H1 (cell line): ENCODE measurements at regions not wholly inside any gene's neighbourhood (a gene's known extent, or its start where the extent isn't known, plus 50 kb on each side); places are given as distances from the start of the nearest gene placed in this dataset.

Source experiments
- CTCF ChIA-PET: fragments of 300-600 bp; sonication (Branson Sonifier 250); formaldehyde crosslinking; loops from one replicate; lab custom pipeline; 2021; ENCODE audit not compliant: partially characterized antibody; lab: Charles Lee
- POLR2A ChIA-PET: fragments of 300-600 bp; sonication (Branson Sonifier 250); formaldehyde crosslinking; loops from one replicate; lab custom pipeline; 2021; ENCODE audit warnings: inconsistent platforms; ENCODE audit not compliant: partially characterized antibody; lab: Charles Lee
- DNase-seq, 2 experiments: peaks; one replicate each; pipeline versions ENCODE4 v3.0.0 to v3.0.0-alpha.2; 2010 to 2022; ENCODE audit warnings: low spot score in 2 of 2, low read depth in 1 of 2, mixed read lengths in 1 of 2
- FAIRE-seq: peaks from 2 replicates; lab custom pipeline; 2011; peaks lifted over from hg19 to GRCh38; lab: Jason Lieb, UNC
- H2AFZ ChIP-seq: 2 replicates; pipeline ENCODE4 v1.8.1; 2012; ENCODE audit warnings: low read length, inconsistent platforms
- H2AK5ac ChIP-seq: 2 replicates; pipeline ENCODE4 v1.6.1; 2013; ENCODE audit warnings: low read depth, low read length
- H2BK120ac ChIP-seq: replicated peaks from 2 replicates; pipeline ENCODE3; 2013; ENCODE audit warnings: low read depth, low read length, inconsistent platforms
- H2BK12ac ChIP-seq: 2 replicates; pipeline ENCODE4 v1.6.1; 2013; ENCODE audit warnings: low read depth, low read length
- H2BK15ac ChIP-seq: 2 replicates; pipeline ENCODE4 v1.6.1; 2013; ENCODE audit warnings: low read length
- H2BK20ac ChIP-seq: 2 replicates; pipeline ENCODE4 v1.6.1; 2013; ENCODE audit warnings: low read length
- H2BK5ac ChIP-seq: 2 replicates; pipeline ENCODE4 v1.6.1; 2013; ENCODE audit warnings: low read depth, low read length
- H3K14ac ChIP-seq: 2 replicates; pipeline ENCODE4 v1.6.1; 2013; ENCODE audit warnings: inconsistent platforms; ENCODE audit not compliant: insufficient read length
- H3K18ac ChIP-seq: 2 replicates; pipeline ENCODE4 v1.6.1; 2013; ENCODE audit warnings: low read length; ENCODE audit errors: extremely low read depth
- H3K23ac ChIP-seq: 2 replicates; pipeline ENCODE4 v1.6.1; 2013; ENCODE audit warnings: inconsistent platforms; ENCODE audit not compliant: insufficient read length
- H3K23me2 ChIP-seq: 2 replicates; pipeline ENCODE4 v1.6.1; 2013; ENCODE audit warnings: low read depth, low read length
- H3K27ac ChIP-seq: 2 replicates; pipeline ENCODE4 v1.6.1; 2011; ENCODE audit warnings: low read depth, low read length, inconsistent platforms
- H3K27me3 ChIP-seq, 4 experiments: replicated peaks in 1 of 4; 1 replicate in 1 of 4; 2 replicates in 3 of 4; pipeline versions ENCODE4 v1.6.1 to v1.8.1; 2011 to 2013; ENCODE audit warnings: low read length in 3 of 4, mild to moderate bottlenecking in 3 of 4, inconsistent platforms in 2 of 4, mixed read lengths in 2 of 4, moderate library complexity in 1 of 4; ENCODE audit not compliant: control insufficient read depth in 3 of 4, insufficient read depth in 3 of 4; ENCODE audit errors: extremely low read depth in 1 of 4
- H3K36me3 ChIP-seq, 4 experiments: 2 replicates each; pipeline versions ENCODE4 v1.6.1 to v1.8.1; 2011 to 2013; ENCODE audit warnings: mild to moderate bottlenecking in 4 of 4, low read length in 3 of 4, moderate library complexity in 2 of 4, control low read depth in 1 of 4, inconsistent platforms in 1 of 4; ENCODE audit not compliant: insufficient read depth in 4 of 4, control insufficient read depth in 2 of 4
- H3K4ac ChIP-seq: replicated peaks from 2 replicates; pipeline ENCODE3; 2013; ENCODE audit warnings: low read length, low read depth, mixed read lengths, inconsistent platforms; ENCODE audit not compliant: insufficient read length
- H3K4me1 ChIP-seq, 4 experiments: replicated peaks in 1 of 4; 1 replicate in 1 of 4; 2 replicates in 3 of 4; pipeline versions ENCODE4 v1.6.1 to v1.8.1; 2011 to 2013; ENCODE audit warnings: low read length in 3 of 4, inconsistent platforms in 2 of 4, mixed read lengths in 1 of 4; ENCODE audit not compliant: insufficient read depth in 4 of 4, control insufficient read depth in 3 of 4
- H3K4me2 ChIP-seq, 2 experiments: 2 replicates each; pipeline versions ENCODE4 v1.6.1 to v1.8.1; 2011 to 2013; ENCODE audit warnings: low read depth in 2 of 2, low read length in 2 of 2, control low read depth in 1 of 2, inconsistent platforms in 1 of 2, mild to moderate bottlenecking in 1 of 2; ENCODE audit not compliant: insufficient read depth in 1 of 2
- H3K4me3 ChIP-seq, 4 experiments: fragments of 200-600, 300-600 bp in 1 of 4; sonication (generic), shearing (Covaris generic), sonication (Bioruptor Twin) in 1 of 4; 2 replicates each; pipeline versions ENCODE4 v1.5.1 to v1.8.1; 2011 to 2016; ENCODE audit warnings: low read length in 4 of 4, low read depth in 3 of 4, control low read depth in 2 of 4, inconsistent platforms in 2 of 4, mild to moderate bottlenecking in 2 of 4, mixed read lengths in 1 of 4, moderate library complexity in 1 of 4; ENCODE audit not compliant: insufficient read depth in 2 of 4; ENCODE audit errors: extremely low read depth in 1 of 4
- H3K56ac ChIP-seq: replicated peaks from 2 replicates; pipeline ENCODE3; 2013; ENCODE audit warnings: low read depth, mild to moderate bottlenecking, mixed read lengths, low read length, inconsistent platforms; ENCODE audit not compliant: insufficient read length
- H3K79me1 ChIP-seq: 2 replicates; pipeline ENCODE4 v1.6.1; 2013; ENCODE audit warnings: low read depth, low read length, control low read depth
- H3K79me2 ChIP-seq, 2 experiments: 2 replicates each; pipeline versions ENCODE4 v1.6.1 to v1.8.1; 2012 to 2013; ENCODE audit warnings: low read length in 2 of 2, mild to moderate bottlenecking in 2 of 2, inconsistent platforms in 1 of 2; ENCODE audit not compliant: insufficient read depth in 2 of 2, control insufficient read depth in 1 of 2
- H3K9ac ChIP-seq, 4 experiments: replicated peaks in 1 of 4; 1 replicate in 1 of 4; 2 replicates in 3 of 4; pipeline versions ENCODE4 v1.6.1 to v1.8.1; 2011 to 2013; ENCODE audit warnings: low read depth in 3 of 4, low read length in 3 of 4, control low read depth in 2 of 4, mild to moderate bottlenecking in 2 of 4, moderate library complexity in 2 of 4, inconsistent platforms in 1 of 4; ENCODE audit errors: extremely low read depth in 1 of 4
- H3K9me3 ChIP-seq, 2 experiments: 2 replicates each; pipeline versions ENCODE4 v1.6.1 to v1.8.1; 2012 to 2013; ENCODE audit warnings: mild to moderate bottlenecking in 2 of 2, moderate library complexity in 2 of 2, control low read depth in 1 of 2, inconsistent platforms in 1 of 2, low read depth in 1 of 2, low read length in 1 of 2, mixed read lengths in 1 of 2; ENCODE audit not compliant: insufficient read depth in 2 of 2
- H4K20me1 ChIP-seq, 2 experiments: replicated peaks in 1 of 2; 2 replicates each; pipeline versions ENCODE3 to v1.8.1; 2011 to 2013; ENCODE audit warnings: inconsistent platforms in 2 of 2, low read length in 2 of 2, mild to moderate bottlenecking in 1 of 2; ENCODE audit not compliant: insufficient read depth in 2 of 2, control insufficient read depth in 1 of 2
- H4K5ac ChIP-seq: 2 replicates; pipeline ENCODE4 v1.6.1; 2013; ENCODE audit warnings: low read length, low read depth, mixed read lengths, inconsistent platforms; ENCODE audit not compliant: insufficient read length
- H4K8ac ChIP-seq: 2 replicates; pipeline ENCODE4 v1.8.0; 2013; ENCODE audit warnings: mild to moderate bottlenecking, moderate library complexity, low read length, inconsistent platforms; ENCODE audit not compliant: insufficient read depth; ENCODE audit errors: extremely low read depth
- H4K91ac ChIP-seq: replicated peaks from 2 replicates; pipeline ENCODE3; 2013; ENCODE audit warnings: low read length, mixed read lengths, inconsistent platforms; ENCODE audit not compliant: insufficient read length
- CEBPB ChIP-seq: IDR thresholded peaks from 2 replicates; pipeline ENCODE4 v1.6.1; 2012; ENCODE audit warnings: low read depth, low read length
- CHD1 ChIP-seq: IDR thresholded peaks from 2 replicates; pipeline ENCODE4 v1.6.1; 2012; ENCODE audit warnings: low read depth, low read length, improper control_type of control experiment
- CTCF ChIP-seq, 3 experiments: IDR thresholded peaks; 1 replicate in 2 of 3; 2 replicates in 1 of 3; pipeline versions ENCODE4 v1.5.1 to v1.6.1; 2011; ENCODE audit warnings: low read length in 3 of 3, mild to moderate bottlenecking in 3 of 3, inconsistent platforms in 2 of 3, low read depth in 1 of 3, moderate library complexity in 1 of 3; ENCODE audit not compliant: insufficient read depth in 1 of 3; ENCODE audit errors: control extremely low read depth in 1 of 3
- MAX ChIP-seq: IDR thresholded peaks from 2 replicates; pipeline ENCODE4 v1.6.1; 2012; ENCODE audit warnings: inconsistent platforms
- NRF1 ChIP-seq: IDR thresholded peaks from 2 replicates; pipeline ENCODE4 v1.6.1; 2011; ENCODE audit warnings: mild to moderate bottlenecking, low read depth, low read length, improper control_type of control experiment
- RFX5 ChIP-seq: IDR thresholded peaks from 2 replicates; pipeline ENCODE4 v1.6.1; 2011; ENCODE audit warnings: low read depth, low read length, improper control_type of control experiment, borderline replicate concordance
- RNF2 ChIP-seq: fragments of 200-900, 300-1000 bp; sonication (generic); IDR thresholded peaks from 2 replicates; pipeline ENCODE4 v1.7.1; 2016; ENCODE audit warnings: borderline replicate concordance, low read depth, mild to moderate bottlenecking, antibody characterized with exemption, low read length; ENCODE audit not compliant: poor library complexity, severe bottlenecking; ENCODE audit errors: missing control alignments
- RXRA ChIP-seq: IDR thresholded peaks from 2 replicates; pipeline ENCODE4 v1.6.1; 2011; ENCODE audit warnings: low read depth, mild to moderate bottlenecking, low read length, moderate library complexity; ENCODE audit not compliant: insufficient read depth
- SIN3A ChIP-seq, 2 experiments: IDR thresholded peaks in 1 of 2; conservative IDR thresholded peaks in 1 of 2; 2 replicates each; pipeline ENCODE4 v1.6.1; 2011 to 2012; ENCODE audit warnings: low read length in 2 of 2, improper control_type of control experiment in 1 of 2, low read depth in 1 of 2, mild to moderate bottlenecking in 1 of 2
- SIRT6 ChIP-seq: IDR thresholded peaks from one replicate; pipeline ENCODE4 v1.7.1; 2012; ENCODE audit warnings: low read length, inconsistent platforms
- ZNF274 ChIP-seq: IDR thresholded peaks from 2 replicates; pipeline ENCODE4 v1.7.0; 2012; ENCODE audit warnings: low read length, borderline replicate concordance; ENCODE audit errors: extremely low read depth
- WGBS, 2 experiments: shearing (Covaris generic) in 1 of 2; methylation state at CpG; one replicate each; pipeline versions ENCODE4 v1.1.6 to v1.1.7; 2013 to 2015; ENCODE audit warnings: low lambda C conversion rate in 2 of 2, mixed read lengths in 2 of 2, inconsistent platforms in 1 of 2, low coverage in 1 of 2, missing lambda C conversion rate in 1 of 2; ENCODE audit not compliant: insufficient replicate concordance in 2 of 2, insufficient coverage in 1 of 2, insufficient read length in 1 of 2; ENCODE audit errors: extremely low coverage in 1 of 2, missing lambda C conversion rate in 1 of 2; 5-methylcytosine and 5-hydroxymethylcytosine counted together

DNA sequence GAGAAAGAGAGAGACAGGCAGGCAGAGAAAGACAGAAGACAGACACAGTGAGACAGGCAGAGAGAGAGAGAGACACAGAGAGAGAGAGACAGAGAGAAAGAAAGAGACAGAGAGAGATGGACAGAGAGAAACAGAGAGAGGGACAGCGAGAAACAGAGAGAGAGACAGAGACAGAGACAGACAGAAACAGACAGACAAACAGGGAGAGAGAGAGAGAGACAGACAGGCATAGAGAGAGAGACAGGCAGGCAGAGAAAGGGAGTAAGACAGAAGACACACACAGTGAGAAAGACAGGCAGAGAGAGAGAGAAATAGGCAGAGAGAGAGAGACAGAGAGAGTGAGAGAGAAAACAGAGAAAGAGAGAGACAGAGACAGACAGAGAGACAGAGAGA, 105.3 kb upstream of the ANKRD30BL start:
- H3K18ac ChIP-seq: peak overlapping the region; percentile 60
- no peaks in the 10 kb centered on the region for H3K79me1 ChIP-seq
- no peak overlapping the region for H3K4ac ChIP-seq
- CTCF ChIA-PET: no interaction called here
- no peak overlapping the region for H3K56ac ChIP-seq
- peak overlapping the region in 1 of 4 experiments; percentile 50; a peak in 1 of 8 replicates for H3K4me3 ChIP-seq
- peak overlapping the region; percentile 96 for H2BK12ac ChIP-seq
- H3K4me2 ChIP-seq: peak overlapping the region; percentile 57 to 68
- H2BK120ac ChIP-seq: peak overlapping the region; percentile 97
- DNase-seq (peak in 1 of 2 experiments; percentile 38), FAIRE-seq (no peak)
- no peaks in the 10 kb centered on the region for H3K9me3 ChIP-seq
- H2BK20ac ChIP-seq: peak overlapping the region; percentile 61; the same call in 1 of the 2 replicates
- peaks cover 4 to 16% (median 7%) of the 10 kb centered on the region in 4 experiments; a peak in 6 of 7 replicates for H3K4me1 ChIP-seq
- peak overlapping the region; percentile 83 for H3K27ac ChIP-seq
- no peak overlapping the region for H3K23ac ChIP-seq
- POLR2A ChIA-PET: interaction anchor here (1.5 kb wide), 1 partner anchor 22 kb away, joined by 4 read pairs; no protein-coding TSS in a partner anchor
- H3K23me2 ChIP-seq: no peaks in the 10 kb centered on the region; the same call in 1 of the 2 replicates
- peak overlapping the region; percentile 24 for H4K5ac ChIP-seq
- WGBS, 2 experiments: 100% methylated on average over 1 of the region's 1 CpG; no CpG with 5 or more reads in 1 of the 2 experiments
- H2AK5ac ChIP-seq: peak overlapping the region; percentile 96
- H2BK5ac ChIP-seq: peak overlapping the region; percentile 95
- peak overlapping the region; percentile 55; the same call in 1 of the 2 replicates for H2AFZ ChIP-seq
- H3K79me2 ChIP-seq: no peaks in the 10 kb centered on the region
- no peaks in the 10 kb centered on the region for H4K20me1 ChIP-seq
- H2BK15ac ChIP-seq: no peak overlapping the region
- no peaks in the 10 kb centered on the region for H3K27me3 ChIP-seq
- H4K8ac ChIP-seq: no peak overlapping the region
- H3K9ac ChIP-seq: peak overlapping the region in 3 of 4 experiments; percentile 19 to 65 (median 62); a peak in 5 of 7 replicates
- H4K91ac ChIP-seq: peak overlapping the region; percentile 80
- no peak overlapping the region for H3K14ac ChIP-seq
- H3K36me3 ChIP-seq: no peaks in the 10 kb centered on the region
- TF ChIP-seq SIN3A (conservative IDR thresholded peaks at IDR 0.05 in 1 of 2, IDR thresholded peaks at IDR 0.05 in 1 of 2; ENCODE audit: low read depth in 1 of 2, low read length in 2 of 2) (no peak), CHD1 (no peak), NRF1 (no peak), RXRA (no peak), ZNF274 (no peak), SIRT6 (no peak), CTCF (IDR thresholded peaks at IDR 0.05; ENCODE audit: control extremely low read depth in 1 of 3, insufficient read depth in 1 of 3, low read depth in 1 of 3, low read length in 3 of 3) (no peak), MAX (no peak), RFX5 (no peak), CEBPB (no peak), RNF2 (no peak)
